ENCODE measurements at regions not wholly inside any gene's neighbourhood (a gene's known extent, or its start where the extent isn't known, plus 50 kb on each side); places are given as distances from the start of the nearest gene placed in this dataset.
"Not testable (repeated sequence)": the region's sequence is repeated elsewhere in the genome, so short reads cannot be mapped to it uniquely, and the experiment has no call there.

- DNase-seq = no peak
Measured at GRCh38 chr9:16278326-16278999, 592.0 kb downstream of the BNC2 start.

- DNase-seq = no peak
Measured at GRCh38 chr9:16281707-16282106, 588.8 kb downstream of the BNC2 start.

- DNase-seq = no peak
Measured at GRCh38 chr9:16282216-16282615, 588.3 kb downstream of the BNC2 start.

GRCh38 chr9:16282718-16283117 lies 587.8 kb downstream of the BNC2 start:
- no peak for DNase-seq

- DNase-seq = no peak
Measured at GRCh38 chr9:16286160-16286559, 584.3 kb downstream of the BNC2 start.

- DNase-seq = no peak
Measured at GRCh38 chr9:16289639-16290038, 580.8 kb downstream of the BNC2 start.

- DNase-seq = no peak
Measured at GRCh38 chr9:16290169-16290568, 580.3 kb downstream of the BNC2 start.

- DNase-seq = no peak
Measured at GRCh38 chr9:16291921-16292320, 578.5 kb downstream of the BNC2 start.

GRCh38 chr9:16293610-16294009 lies 576.9 kb downstream of the BNC2 start:
- no peak for DNase-seq

- DNase-seq = no peak
Measured at GRCh38 chr9:16294133-16294770, 576.2 kb downstream of the BNC2 start.

GRCh38 chr9:16294940-16295339 lies 575.5 kb downstream of the BNC2 start:
- DNase-seq = not testable (repeated sequence)

GRCh38 chr9:16299368-16299767 lies 571.1 kb downstream of the BNC2 start:
- not testable (repeated sequence) for DNase-seq

- DNase-seq = no peak
Measured at GRCh38 chr9:16303506-16303905, 567.0 kb downstream of the BNC2 start.

- no peak for DNase-seq
Measured at GRCh38 chr9:16304301-16304700, 566.2 kb downstream of the BNC2 start.

GRCh38 chr9:16306586-16306985 lies 563.9 kb downstream of the BNC2 start:
- no peak for DNase-seq

GRCh38 chr9:16307626-16308195 lies 562.8 kb downstream of the BNC2 start:
- no peak for DNase-seq

GRCh38 chr9:16308645-16309044 lies 561.8 kb downstream of the BNC2 start:
- DNase-seq = no peak

GRCh38 chr9:16309082-16309468 lies 561.4 kb downstream of the BNC2 start:
- no peak for DNase-seq

- DNase-seq = no peak
Measured at GRCh38 chr9:16309469-16310271, 560.8 kb downstream of the BNC2 start.

- DNase-seq = no peak
Measured at GRCh38 chr9:16310278-16311110, 560.0 kb downstream of the BNC2 start.

- no peak for DNase-seq
Measured at GRCh38 chr9:16312116-16312515, 558.4 kb downstream of the BNC2 start.

GRCh38 chr9:16312962-16313546 lies 557.4 kb downstream of the BNC2 start:
- no peak for DNase-seq

Measured in dermis blood vessel endothelial cell (primary cell).